ENCODE measurements at regions not wholly inside any gene's neighbourhood (a gene's known extent, or its start where the extent isn't known, plus 50 kb on each side); places are given as distances from the start of the nearest gene placed in this dataset.
"Not testable (repeated sequence)": the region's sequence is repeated elsewhere in the genome, so short reads cannot be mapped to it uniquely, and the experiment has no call there.

DNA sequence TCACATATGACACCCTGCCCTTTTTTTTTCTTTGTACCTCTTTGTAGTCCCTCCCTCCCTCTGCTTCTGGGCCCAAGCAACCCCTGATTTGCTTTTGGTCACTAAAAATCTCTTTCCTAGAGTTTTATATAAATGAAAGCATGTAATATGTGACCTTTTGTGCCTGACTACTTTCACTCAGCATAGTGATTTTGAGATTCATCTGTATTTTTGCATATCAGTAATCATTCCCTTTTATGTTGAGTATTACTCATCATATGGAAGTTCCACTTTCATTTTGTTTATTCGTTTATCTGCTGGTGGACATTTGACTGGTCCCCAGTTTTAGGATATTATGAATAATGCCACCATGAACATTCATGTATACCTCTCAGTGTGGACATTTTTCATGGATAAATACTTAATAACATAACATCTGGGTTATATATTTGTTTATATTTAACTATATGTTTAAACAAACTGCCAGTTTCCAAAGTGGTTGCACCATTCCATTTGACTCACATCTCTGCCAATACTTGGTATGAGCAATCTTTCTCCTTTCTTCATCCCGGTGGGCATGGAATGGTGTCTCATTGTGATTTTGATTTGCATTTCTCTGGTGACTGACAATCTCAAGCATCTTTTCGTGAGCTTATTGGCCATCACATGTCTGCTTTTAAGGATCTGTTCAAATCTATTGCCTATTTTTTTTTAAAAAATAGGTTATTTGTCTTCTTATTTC, 115.7 kb upstream of the S1PR3 start:
- no peak for DNase-seq

DNA sequence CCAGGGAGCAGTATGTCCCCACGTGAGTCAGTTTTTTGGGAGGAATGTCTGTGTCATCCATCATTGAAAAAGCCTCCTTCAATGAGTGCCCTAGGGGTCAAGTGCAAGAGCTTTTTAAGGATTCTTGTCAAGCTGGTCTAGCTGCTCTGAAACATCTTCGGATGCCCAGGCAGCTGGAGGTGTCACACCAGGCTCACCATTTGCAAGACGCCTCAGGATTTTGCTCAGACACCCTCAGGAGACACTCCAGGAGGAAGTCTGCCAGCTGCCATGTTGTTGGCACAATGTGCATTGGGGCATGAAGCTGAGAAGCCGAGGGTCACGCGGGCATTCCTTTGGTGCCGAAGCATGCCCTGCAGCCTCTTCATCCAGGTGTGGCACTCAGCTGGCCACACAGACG, 111.1 kb upstream of the S1PR3 start:
- no peak for DNase-seq

DNA sequence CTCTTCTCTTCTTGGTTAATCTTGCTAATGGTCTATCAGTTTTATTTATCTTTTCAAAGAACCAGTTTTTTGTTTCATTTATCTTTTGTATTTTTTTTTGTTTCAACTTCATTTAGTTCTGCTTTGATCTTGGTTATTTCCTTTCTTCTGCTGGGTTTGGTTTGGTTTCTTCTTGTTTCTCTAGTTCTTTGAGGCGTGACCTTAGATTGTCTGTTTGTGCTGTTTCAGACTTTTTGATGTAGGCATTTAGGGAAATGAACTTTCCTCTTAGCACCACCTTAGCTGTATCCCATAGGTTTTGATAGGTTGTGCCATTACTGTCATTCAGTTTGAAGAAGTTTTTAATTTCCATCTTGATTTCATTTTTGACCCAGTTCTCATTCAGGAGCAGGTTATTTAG, 107.0 kb upstream of the S1PR3 start:
- not testable (repeated sequence) for DNase-seq

DNA sequence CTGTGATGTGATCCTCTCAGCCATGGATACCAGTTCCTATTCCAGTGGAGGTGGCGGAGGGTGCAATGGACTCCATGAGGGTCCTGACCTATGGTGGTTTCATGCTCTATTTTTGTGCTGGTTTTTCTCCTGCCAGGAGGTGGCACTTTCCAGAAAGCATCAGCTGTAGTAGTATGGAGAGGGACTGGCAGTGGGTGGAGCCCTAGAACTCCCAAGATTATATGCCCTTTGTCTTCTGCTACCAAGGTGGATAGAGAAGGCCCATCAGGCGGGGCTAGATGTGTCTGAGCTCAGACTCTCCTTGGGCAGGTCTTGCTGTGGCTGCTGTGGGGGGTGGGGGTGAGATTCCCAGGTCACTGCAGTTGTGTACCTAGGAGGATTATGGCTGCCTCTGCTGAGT, 104.5 kb upstream of the S1PR3 start:
- not testable (repeated sequence) for DNase-seq

DNA sequence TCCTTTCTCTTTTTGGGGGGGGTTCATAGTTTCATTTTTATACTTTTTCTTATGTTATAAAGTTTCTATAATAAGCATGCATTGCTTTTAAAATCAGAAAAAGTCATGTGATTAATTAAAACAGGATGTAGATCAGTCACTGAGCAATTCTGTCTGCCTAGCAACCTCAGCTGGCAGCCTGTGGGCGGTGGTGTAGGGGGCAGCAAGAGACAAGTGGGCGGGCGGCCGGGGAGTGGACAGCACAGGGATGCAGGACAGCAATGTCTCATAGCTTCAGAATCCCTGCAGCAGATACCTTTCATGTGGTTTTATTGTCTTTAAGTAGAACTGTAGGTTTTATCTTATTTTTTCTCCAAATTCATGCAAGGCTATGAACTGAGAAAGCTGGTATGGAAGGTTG, 101.9 kb upstream of the S1PR3 start:
- no peak for DNase-seq

DNA sequence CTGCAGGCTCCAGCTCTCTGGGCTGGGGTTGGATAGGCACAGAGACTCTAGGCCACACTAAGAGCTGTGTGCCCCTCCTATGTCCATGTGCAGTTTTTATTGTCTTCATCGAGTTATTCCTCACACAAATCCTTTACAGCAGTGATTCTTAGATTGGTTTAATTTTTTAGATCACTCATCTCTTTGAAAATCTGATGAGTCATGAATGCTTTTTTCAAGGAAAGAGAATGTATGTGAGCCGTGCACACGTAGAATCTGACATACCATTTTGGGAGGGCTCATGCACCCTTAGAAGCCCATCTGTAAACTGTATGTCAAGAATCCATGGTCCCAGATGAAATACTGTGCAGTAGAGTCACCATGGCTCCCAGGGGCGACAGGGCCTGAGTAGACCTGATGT, 100.7 kb upstream of the S1PR3 start:
- DNase-seq = no peak

DNA sequence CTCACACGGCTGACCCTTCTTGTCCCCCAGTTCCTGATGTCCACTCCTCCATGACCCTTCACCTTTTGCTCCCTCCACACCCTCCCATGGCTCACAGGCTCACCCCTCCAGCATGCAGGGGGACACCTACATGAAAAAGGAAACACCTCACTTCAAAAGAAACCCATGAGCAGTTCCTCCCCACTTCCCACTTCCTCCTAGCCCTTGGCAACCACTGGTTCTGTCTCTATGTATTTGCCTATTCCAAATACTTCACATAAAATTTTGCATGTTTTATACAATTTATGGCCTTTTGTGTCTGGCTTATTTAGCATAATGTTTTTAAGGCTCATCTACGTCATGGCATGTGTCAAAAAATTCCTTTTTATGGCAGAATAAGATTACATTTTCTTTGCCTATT, 100.2 kb upstream of the S1PR3 start:
- DNase-seq = no peak

DNA sequence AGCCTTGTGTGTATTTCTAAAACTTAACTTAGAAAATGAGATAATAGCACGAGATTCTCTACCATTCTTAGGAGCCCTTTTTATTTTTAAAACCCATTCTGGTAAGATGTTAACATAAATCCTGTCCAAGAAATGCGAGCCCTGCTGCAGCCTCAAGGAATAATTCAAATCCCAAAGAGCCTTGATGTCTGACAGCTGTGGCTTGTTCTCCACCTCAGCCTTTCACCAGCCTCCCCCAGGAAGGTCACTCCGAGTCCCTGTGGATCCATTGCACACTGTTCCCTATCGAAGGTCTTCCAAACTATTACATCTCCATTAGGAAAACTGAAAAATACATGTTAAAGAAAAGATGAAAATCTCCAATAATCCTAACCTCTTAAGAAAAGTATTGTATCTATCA, 98.5 kb upstream of the S1PR3 start:
- DNase-seq = no peak

DNA sequence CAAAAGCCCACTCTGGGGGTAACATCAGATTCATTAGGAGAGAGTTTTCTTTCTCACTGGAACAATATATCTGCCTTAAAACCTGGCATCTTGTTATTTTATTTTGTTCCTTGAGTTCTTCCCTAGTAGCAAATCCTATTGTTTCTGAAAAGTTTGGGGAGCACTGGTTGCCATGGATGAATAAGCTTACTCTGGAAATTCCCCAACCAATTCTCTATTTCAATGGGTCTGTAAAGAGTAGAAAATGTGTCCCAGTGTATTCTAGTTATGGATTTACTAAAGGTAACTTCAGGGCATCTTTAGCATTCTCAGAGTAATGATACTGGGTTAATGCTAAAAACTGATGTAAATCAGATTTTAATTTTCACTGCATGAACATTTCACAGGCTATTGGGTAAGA, 94.2 kb upstream of the S1PR3 start:
- no peak for DNase-seq

DNA sequence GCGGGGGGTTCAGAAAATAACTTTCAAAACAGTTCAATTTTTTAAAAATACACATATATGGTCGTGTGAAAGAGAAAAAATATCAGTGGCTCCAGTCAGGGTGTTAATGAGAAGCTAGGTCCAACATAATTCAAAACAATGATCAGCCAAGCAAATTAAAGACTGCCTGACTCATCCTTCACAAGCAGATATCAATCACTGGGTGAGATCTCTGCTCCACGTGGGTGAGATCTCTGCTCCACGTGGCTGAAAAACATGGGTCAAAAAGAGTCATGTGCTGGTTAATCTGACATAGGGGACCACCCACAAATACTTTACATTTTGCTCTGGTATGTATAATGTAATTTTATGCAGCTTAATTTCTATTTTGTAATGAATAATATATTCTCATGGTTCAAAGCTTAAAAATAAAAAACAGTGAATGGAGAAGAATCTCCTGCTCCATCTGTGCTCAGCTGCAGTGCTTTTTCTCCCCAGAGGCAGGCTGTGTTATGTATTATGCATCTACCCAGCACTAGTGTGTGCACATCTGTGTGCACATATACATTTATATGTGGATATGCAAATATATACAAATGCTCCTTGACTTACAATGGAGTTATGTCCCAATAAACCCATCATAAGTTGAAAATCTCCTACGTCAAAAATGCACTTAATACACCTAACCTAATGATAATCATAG, 93.1 kb upstream of the S1PR3 start:
- no peak for DNase-seq

DNA sequence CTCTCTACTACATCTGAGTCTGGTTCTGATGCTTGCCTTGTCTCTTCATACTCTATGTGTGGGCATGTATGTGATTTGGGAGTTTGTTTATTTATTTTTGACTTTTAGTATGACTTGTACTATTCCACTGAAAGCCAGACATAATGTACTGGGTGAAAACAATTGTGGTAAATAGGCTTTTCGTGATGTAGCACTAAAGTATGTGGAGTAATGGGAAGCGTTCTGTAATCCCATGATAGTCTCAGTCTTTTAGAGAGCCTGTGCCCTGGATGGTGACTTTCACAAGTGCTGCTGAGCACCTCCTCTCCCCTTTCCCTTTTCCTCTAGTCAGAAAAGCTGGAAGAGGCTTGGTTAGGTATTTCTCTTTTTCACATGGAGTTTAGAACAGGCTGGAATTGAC, 85.8 kb upstream of the S1PR3 start:
- no peak for DNase-seq

DNA sequence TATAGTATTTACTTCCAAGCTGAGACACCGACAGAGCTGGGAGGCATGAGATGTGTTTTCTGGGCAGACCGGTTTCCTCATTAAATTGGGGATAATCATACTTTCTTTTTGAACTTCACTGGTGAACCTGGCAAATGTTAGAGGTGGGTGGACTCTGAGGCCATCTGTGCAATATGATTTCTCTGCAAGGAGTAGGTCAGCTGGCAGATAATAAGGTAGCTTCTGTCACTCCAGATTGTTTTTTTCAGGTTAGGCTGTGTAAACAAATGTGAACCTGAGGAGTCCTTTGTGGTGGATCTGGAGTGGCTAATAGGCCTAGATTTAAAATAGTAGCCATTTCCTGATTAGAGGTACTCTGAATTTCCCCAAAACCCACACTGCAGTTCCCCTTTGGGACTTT, 75.4 kb upstream of the S1PR3 start:
- no peak for DNase-seq

DNA sequence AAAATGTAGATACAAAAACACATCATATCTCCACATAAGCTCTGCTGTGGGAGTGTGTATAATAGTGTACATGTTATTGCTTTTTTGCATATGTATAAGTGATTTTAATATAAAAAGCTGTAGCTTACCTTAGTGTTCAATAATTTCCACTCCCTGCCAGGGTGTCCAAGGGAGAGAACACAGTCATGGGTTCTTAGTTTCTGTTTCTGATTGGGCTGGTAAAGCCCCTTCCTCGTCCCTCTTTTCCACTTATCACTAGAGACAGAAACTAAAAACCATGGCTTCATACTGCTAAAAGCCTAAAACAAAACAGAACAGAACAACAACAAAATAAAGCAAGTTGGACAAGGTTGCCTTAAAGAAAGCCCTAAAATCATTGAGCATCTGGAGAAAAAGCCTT, 74.4 kb upstream of the S1PR3 start:
- DNase-seq = no peak

DNA sequence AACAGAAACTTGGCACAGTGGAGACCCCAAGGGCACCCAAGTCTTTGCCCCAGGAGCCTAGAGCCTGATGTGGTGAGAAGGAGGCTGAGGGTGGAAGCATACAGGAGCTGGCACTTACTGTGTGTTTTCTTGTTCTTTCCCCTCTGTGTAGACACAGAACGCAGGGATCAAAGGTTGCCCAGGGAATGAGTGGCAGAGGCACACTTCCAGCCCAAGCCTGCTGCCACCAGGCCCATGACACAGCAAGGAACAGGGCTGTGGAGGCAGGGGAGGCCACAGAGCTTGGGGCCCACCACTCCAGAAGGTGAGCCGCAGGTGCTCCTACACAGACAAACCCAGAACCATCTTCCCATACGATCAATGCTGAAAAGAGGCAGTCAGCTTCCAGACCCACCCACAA, 73.9 kb upstream of the S1PR3 start:
- no peak for DNase-seq

DNA sequence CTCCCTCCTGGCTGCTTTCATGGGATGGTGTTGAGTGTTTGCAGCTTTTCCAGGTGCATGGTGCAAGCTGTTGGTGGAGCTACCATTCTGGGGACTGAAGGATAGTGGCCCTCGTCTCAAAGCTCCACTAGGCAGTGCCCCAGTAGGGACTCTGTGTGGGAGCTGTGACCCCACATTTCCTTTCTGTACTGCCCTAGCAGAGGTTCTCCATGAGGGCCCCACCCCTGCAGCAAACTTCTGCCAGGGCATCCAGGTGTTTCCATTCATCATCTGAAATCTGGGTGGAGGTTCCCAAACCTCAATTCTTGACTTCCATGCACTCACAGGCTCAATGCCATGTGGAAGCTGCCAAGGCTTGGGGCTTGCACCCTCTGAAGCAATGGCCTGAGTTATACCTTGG, 72.7 kb upstream of the S1PR3 start:
- DNase-seq = not testable (repeated sequence)

DNA sequence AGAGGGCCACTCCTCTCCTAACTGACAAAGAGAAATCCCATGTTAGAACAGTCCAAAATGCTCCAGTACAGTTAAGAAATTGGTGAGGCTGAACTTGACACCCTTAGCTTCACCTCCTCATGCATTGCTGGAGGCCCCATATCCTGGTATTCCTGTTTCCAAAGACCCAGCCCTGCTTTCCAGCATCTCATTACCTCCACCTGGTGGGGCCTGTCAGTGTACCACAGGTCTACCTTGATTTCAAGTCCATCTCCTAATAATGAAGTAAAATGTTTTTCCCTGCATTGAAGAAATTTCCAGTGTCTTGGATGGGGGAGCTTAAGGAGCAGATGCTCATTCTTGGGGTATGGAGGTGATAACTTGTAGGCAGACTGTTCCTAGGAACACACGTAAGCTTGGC, 70.6 kb upstream of the S1PR3 start:
- DNase-seq = no peak

DNA sequence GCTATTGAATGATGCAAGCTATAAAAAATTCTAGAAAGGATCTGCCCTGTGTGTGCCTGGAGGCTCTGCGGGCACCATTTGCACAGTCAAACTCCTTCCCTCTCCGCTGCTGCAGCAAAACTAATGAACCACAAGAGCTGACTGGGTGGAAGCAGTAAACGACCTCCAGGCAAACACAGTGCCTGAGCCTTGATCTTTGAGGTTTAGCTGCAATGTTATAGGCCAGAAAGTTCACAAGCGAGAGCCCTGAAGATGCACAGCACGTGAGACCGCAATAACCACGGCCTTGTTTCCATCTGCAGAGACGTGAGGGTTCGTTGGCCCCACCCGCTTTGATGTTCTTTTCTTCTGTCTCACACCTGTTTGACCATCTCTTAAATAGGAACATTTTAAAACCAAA, 69.2 kb upstream of the S1PR3 start:
- no peak for DNase-seq

DNA sequence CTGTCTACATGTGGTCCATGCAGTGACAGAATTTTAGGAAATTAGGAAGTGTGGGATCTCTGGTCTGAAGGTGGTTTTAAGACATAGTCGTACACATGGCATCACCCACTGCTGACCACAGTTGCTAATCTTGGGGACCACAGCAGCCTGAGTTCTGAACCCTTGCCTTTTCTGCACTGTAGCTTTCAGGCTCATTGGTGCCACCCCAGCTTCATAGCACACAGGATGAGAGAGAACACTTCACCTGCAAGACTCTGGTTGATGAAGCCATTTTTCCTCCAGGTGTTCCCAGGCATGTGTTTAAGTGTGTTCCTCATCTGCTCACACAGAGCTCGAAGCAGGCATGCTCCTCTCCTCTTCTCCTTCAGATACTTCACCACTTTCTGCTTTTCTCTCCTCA, 68.2 kb upstream of the S1PR3 start:
- DNase-seq = no peak

DNA sequence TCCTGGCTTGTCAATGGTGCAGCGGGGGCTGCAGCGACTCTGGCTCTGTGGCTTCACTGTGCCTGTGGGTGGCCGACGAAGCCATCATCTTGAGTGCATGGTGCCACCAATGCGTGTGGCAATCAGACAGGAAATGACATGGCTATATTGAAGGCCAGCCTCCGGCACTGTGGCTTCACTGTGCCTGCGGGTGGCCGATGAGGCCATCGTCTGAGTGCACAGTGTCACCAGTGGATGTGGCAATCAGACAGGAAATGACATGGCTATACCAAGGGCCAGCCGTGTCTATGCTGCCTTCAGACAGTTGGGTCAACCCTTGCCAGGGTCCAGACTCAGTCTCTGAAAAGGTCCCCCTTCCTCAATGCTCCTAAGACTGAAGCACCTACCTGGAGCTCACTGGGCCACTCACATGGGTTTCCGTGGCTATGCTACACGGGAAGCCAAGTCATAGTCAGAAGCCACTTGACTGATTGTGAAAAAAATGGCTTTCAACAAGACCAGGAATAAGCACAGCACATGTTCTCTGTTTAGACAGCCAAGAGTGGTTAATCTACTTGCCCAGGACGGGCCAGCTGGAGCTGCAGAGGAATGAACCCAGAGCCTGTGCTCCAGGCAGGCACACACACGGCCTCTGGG, 67.5 kb upstream of the S1PR3 start:
- no peak for DNase-seq

DNA sequence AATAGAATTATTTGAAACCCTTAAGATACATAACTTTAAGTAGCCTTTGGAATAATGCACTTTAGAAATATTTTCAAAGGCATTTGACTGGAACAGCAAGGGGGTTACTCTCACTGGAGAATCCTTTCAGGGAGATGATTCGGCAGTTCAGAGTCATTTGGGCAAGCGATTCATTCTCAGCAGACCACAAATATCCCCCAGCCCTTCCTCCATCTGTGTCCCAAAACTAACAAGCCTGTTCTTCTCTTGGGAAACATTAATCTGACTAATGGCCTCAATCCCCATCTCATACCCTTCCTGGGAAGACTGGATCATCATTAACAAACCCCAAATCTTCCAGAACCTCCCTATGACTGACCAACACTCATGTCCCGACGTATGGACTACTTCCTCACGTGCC, 65.8 kb upstream of the S1PR3 start:
- DNase-seq = no peak

DNA sequence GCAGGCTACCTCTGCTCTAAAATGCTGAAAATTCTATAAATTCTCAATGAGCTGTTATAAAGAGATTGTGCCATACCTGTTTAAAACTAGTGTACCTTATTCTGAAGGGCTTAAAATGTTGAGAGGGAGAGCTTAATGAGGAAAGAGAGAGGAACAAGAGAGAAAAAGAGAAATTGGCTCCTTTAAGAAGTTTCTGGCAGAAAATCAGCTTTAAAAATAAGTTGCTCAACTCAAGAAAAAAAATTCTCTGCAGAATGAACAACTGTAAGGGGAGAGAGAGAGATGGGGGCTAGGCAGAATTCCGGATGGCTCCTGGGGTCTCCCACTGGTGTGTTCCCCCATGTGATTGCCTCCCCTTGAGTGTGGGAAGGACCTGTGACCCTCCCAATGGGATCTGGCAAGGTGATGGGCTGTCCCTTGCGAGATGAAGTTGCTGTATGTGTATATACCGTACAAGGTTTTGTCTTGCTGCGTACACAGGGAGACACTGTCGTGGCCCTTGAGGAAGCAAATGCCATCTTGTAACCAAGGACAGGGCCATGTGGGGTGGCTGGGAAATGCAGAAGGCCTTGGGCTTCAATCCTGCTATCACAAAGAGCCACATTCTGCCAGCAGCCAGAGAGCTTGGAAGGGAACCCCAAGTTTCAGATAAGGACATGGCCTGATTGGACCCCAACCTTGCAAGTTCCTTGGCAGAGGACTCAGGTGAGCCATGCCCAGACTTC, 64.3 kb upstream of the S1PR3 start:
- DNase-seq = no peak

DNA sequence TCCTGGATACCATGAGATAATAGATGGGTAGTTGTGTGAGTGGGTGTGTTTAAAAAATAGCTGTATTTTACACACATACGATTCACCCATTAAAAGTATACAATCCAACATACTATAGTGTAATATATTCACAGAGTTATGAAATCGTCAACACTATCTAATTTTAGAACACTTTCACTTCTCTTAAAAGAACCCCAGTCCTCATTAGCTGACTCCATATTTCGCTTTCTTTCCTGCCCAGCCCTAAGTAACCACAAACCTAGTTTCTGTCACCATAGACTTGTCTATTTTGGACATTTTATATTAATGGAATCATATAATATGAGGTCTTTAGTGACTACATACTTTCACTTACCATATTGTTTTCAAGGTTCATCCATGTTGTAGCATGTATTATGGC, 63.8 kb upstream of the S1PR3 start:
- DNase-seq = no peak

DNA sequence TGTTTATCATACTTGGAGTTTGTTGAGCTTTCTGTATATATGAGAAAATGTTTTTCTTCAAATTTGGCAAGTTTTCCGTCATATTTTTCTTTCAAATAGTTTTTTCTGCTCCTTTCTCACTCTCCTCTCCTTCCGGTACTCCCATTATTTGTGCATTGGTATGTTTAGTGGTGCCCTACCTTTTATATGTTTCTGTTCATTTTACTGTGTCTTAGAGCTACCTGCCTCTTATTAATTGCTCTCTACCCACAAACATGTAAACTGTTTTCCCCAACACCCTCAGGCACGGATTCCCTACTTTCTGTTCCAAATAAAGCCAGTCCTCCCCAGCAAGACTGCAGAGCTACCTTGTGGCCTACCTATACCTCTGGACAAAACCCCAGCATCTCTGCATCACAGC, 60.6 kb upstream of the S1PR3 start:
- DNase-seq = no peak

DNA sequence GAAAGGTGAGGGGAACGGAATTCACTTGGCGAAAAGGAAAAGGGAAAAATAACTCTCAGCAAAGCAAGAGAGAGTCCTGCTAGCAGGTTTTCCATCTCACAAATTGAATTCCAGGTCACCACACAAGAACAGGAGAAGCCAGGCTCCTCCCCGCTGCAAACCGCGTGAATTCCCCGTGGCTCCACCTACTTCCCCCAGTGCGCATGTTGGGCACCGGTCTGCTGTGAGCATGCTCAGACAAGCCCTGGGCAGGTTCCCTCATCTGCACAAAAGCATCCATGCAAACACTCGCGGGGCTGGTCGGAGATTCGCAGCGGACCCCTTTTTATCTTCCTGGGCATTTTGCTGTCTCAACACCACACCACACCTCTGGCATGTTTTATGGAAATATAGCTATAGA, 58.5 kb upstream of the S1PR3 start:
- DNase-seq = no peak
